Stimulated activated naive CD4-positive, alpha-beta T cell (primary cell): ENCODE measurements at regions not wholly inside any gene's neighbourhood (a gene's known extent, or its start where the extent isn't known, plus 50 kb on each side); places are given as distances from the start of the nearest gene placed in this dataset.
"Not testable (repeated sequence)": the region's sequence is repeated elsewhere in the genome, so short reads cannot be mapped to it uniquely, and the experiment has no call there.

ENCODE experiments used
- DNase-seq, 6 experiments: peaks; one replicate each; lab custom pipeline; 2025; lab: John Stamatoyannopoulos, UW

- DNase-seq: not testable (repeated sequence)
Measured at GRCh38 chr18:8913606-8914403, 188.7 kb upstream of the NDUFV2 start.

- DNase-seq: not testable (repeated sequence)
Measured at GRCh38 chr18:8914404-8915264, 187.9 kb upstream of the NDUFV2 start.

DNA sequence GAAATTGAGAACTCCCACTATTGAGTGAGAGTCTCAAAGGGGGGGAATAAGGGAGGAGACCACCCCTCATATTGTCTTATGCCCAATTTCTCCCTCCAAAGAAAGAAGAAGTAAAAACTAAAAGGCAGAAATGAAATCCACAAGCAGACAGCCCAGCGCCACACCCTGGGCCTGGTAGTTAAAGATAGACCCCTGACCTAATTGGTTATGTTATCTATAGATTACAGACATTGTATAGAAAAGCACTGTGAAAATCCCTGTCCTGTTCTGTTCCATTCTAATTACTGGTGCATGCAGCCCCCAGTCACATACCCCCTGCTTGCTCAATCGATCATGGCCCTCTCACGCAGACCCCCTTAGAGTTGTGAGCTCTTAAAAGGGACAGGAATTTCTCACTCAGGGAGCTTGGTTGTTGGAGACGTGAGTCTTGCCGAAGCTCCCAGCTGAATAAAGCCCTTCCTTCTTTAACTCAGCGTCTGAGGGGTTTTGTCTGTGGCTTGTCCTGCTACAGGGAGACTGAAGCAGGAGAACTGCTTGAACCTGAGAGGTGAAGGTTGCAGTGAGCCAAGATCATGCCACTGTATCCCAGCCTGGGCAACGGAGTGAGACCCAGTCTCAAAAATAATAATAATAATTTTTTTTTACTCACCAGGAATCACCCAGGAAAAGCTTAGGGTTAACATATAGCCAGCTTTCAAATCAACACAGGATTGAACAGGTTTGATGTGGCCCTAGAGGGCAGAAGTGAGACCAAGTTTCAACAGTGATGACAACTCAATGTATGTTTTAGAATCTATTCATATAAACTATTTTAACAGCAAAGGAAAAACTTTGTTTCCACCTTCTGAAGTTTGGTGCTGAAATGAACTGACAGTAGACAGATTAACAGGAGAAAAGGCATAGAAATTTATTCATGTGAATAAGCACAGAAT is 181.4 kb upstream of the NDUFV2 start:
- not testable (repeated sequence) for DNase-seq

DNA sequence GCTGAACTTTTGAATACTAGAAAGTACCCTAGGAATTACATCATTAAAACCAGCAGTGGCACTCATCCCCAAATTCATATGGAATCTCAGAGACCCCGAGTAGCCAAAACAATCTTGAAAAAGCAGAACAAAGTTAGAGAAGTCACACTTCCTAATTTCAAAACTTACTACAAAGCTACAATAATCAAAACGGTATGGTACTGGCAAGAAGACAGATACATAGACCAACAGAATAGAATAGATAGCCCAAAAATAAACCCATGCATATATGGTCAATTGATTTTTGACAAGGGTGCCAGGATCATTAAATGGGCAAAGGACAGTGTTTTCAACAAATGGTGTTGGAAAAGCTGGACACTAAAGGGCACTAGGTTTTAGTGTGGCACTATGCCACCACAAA is 176.0 kb upstream of the NDUFV2 start:
- no peak for DNase-seq

DNA sequence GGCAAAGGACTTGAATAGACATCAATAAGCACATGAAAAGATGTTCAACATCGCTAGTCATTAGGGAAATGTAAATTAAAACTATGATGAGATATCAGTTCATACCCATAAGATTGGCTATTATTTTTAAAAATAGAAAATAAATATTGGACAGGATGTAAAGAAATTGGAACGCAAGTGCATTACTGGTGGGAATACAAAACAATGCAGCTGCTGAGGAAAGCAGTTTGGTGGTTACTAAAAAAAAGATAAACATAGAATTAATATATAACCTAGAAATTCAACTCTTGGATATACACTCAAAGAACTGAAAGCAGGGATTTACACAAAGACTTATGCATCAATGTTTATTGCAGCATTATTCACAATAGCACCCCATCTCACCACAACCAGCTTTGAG is 174.5 kb upstream of the NDUFV2 start:
- DNase-seq: no peak

- no peak for DNase-seq
Measured at GRCh38 chr18:8928847-8929780, 173.4 kb upstream of the NDUFV2 start.

- no peak for DNase-seq
Measured at GRCh38 chr18:8930990-8931616, 171.4 kb upstream of the NDUFV2 start.

- DNase-seq: no peak
Measured at GRCh38 chr18:8932866-8933265, 169.6 kb upstream of the NDUFV2 start.

DNA sequence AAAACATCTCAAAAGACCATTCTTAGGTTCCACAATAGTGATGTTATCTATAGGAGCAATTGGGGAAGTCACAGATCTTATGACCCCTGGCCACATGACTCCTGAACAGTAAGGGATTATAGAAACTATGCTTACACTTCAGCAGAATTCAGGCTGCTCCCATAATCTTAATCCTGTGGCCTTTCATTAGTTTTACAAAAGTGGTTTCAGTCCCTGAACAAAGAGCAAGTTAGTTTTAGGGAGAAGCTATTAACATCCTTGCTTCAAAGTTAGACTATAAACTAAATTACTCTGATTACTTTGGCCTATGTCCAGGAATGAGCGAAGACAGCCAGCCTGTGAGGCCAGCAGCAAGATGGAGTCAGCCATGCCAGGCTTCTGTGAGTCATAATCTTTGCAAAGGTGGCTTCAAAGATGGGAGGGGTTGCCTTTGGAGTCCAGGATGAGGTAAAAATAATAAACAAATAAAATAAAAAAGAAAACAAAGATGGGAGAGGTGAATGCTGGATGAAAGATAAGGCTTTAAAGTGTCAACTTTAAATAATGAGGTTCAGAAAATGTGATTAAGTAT is 168.7 kb upstream of the NDUFV2 start:
- DNase-seq: no peak

GRCh38 chr18:8935346-8935745 is 167.2 kb upstream of the NDUFV2 start:
- DNase-seq: not testable (repeated sequence)

- no peak for DNase-seq
Measured at GRCh38 chr18:8936619-8937018, 165.9 kb upstream of the NDUFV2 start.

DNA sequence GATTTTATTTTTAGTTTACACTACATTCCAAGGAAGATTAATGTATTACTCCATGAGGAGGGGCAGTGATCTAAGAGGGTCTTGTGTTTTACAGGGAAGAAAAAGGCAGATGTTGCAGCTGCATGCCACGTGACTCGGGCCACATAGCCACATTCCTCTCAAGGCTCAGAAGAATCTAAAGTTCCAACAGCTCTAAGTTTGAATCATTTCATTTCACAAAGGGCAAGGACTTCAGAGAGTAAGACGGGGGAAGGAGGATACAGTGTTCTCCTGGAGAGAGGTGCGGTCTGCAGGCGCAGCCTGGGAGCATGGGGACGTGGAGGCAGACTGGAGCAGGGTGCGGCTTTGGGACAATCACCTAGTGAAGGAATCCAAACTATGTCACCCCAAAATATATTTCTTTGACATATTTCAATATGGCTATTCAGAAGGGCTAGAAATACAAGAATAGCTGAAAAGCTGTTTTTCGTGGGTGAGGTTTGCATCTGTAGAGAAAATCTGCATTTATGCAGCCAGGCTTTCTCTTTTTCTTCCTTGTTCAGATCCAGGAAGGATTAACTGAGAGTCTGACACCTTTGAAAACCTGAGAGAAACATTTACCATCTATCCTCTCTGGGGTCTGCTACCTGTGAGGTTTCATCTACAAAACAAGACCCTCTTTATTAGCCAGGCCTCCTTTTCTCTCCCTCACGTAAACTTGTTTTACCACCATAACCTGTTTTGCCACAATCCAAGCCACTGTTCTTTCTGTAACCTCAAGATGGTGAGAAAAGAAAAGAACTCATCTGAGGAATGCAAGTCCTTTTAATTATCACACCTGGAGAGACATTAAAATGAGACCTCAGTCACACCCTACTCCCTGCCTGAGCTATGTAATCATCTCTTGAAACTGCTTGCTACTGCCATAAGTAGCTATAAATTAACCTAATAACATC is 165.1 kb upstream of the NDUFV2 start:
- no peak for DNase-seq

GRCh38 chr18:8938817-8939216 is 163.7 kb upstream of the NDUFV2 start:
- DNase-seq: no peak

GRCh38 chr18:8942021-8942908 is 160.2 kb upstream of the NDUFV2 start:
- no peak for DNase-seq

DNA sequence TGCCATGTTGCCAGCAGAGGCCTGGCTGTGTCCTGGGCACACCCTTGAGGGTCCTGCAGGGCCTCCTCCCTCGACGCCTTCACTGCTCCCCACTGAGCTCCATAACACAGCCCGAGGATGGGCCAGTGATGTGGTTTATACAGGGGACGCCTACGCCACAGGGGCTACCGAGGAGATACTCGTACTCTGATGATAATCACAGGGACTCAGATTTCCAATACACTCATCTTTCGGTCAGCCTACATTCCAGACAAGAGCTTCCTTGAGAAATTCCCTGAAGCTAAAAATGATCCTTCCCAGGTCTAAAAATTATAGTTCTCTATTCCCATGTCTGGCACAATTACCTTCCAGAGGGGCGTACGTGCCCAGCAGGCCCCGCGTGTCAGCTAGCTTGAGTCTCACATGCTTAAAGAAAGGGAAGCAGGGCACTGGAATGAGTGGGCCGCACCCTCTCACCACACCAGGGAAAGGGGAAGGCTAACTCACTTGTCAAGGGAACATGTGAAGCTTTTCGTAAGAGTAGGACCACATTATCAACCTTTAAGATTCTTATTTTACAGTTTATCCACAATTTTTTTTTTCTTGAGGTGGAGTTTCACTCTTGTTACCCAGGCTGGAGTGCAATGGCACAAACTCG is 159.5 kb upstream of the NDUFV2 start:
- DNase-seq: no peak

DNA sequence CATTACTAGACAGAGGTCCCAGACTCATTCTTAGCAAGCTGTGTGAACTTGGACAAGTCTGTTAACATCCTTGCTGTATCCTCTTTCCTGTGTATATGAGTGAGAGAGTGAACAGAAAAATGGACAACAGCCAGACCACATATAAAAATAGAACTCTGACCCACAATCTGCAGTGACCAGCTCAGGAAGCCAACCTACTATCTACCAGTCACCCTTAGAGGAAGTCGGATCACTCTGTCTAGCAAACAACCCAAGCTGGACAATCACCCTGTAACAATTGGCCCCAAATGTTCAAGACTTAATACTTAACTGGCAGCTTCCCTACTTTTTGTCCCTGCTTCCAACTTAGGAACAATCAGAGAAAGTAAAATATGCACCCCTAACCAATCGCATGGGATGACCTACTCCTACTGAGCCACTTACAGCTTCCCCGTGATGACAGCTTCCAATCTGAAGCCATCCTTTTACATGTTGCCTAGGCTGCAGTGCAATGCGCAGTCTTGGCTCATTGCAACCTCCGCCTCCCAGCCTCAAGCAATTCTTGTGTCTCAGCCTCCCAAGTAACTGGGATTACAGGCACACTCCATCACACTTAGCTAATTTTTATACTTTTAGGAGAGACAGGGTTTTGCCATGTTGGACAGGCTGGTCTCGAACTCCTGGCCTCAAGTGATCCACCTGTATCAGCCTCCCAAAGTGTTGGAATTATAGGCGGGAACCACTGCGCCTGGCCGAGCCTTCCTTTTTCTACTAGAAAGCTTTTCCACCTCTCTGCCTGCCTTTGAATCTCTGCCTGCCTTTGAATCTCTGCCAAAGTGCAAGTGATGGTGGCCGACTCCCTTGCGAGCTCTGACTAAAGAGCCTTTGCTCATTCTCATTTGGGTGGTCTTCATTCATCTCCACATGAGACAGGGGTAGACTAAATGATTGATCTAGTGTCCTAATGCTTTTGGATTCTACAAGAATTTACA is 158.3 kb upstream of the NDUFV2 start:
- no peak for DNase-seq
